C4-2B (cell line): ENCODE measurements at regions not wholly inside any gene's neighbourhood (a gene's known extent, or its start where the extent isn't known, plus 50 kb on each side); places are given as distances from the start of the nearest gene placed in this dataset.
"Not testable (repeated sequence)": the region's sequence is repeated elsewhere in the genome, so short reads cannot be mapped to it uniquely, and the experiment has no call there.

Experiments used
- H3K27ac ChIP-seq: fragments of 450-650 bp; 2 replicates; pipeline ENCODE4 v1.5.1; 2017
- CTCF ChIP-seq: fragments of 450-650 bp; conservative IDR thresholded peaks from 2 replicates; pipeline ENCODE4 v1.5.1; 2017; ENCODE audit warnings: mild to moderate bottlenecking
- ZFX ChIP-seq: fragments of 450-650 bp; IDR thresholded peaks from 2 replicates; pipeline ENCODE4 v1.6.1; 2017

GRCh38 chrX:42290608-42291007 is 367.3 kb upstream of the CASK start:
- no peak for TF ChIP-seq ZFX
- TF ChIP-seq CTCF, result peak; percentile 48

GRCh38 chrX:42289492-42290385 is 366.4 kb upstream of the CASK start:
- H3K27ac ChIP-seq, result no peak overlapping the region
- TF ChIP-seq ZFX, result no peak
- no peak for TF ChIP-seq CTCF

More at GRCh38 chrX:42290608-42291007, 367.3 kb upstream of the CASK start:
- H3K27ac ChIP-seq, result no peak overlapping the region

GRCh38 chrX:42285681-42286080 is 362.3 kb upstream of the CASK start:
- H3K27ac ChIP-seq, result not testable (repeated sequence)

- no peak overlapping the region for H3K27ac ChIP-seq
Observed at GRCh38 chrX:42276982-42277690, 353.8 kb upstream of the CASK start.

GRCh38 chrX:42274151-42274550 is 350.8 kb upstream of the CASK start:
- no peak for TF ChIP-seq ZFX
- no peak for TF ChIP-seq CTCF
- no peak overlapping the region; the same call in 1 of the 2 replicates for H3K27ac ChIP-seq

More at GRCh38 chrX:42276982-42277690, 353.8 kb upstream of the CASK start:
- TF ChIP-seq CTCF (no peak), ZFX (no peak)

GRCh38 chrX:42273387-42273786 is 350.0 kb upstream of the CASK start:
- no peak overlapping the region for H3K27ac ChIP-seq
- TF ChIP-seq ZFX (no peak), CTCF (no peak)

GRCh38 chrX:42269186-42269585 is 345.8 kb upstream of the CASK start:
- TF ChIP-seq ZFX, result no peak
- TF ChIP-seq CTCF, result no peak
- no peak overlapping the region for H3K27ac ChIP-seq
